GM23248 (cell line): ENCODE measurements at regions not wholly inside any gene's neighbourhood (a gene's known extent, or its start where the extent isn't known, plus 50 kb on each side); places are given as distances from the start of the nearest gene placed in this dataset.

ENCODE experiments used
- DNase-seq: peaks from one replicate; pipeline ENCODE4 v3.0.0-alpha.2; 2015
- H2AFZ ChIP-seq: fragments of 200-600 bp; sonication (generic); 2 replicates; pipeline ENCODE4 v1.6.1; 2016; ENCODE audit warnings: antibody characterized with exemption
- H3F3A ChIP-seq: fragments of 200-600 bp; sonication (generic); 2 replicates; pipeline ENCODE4 v1.6.1; 2016; ENCODE audit warnings: mild to moderate bottlenecking, antibody characterized with exemption, mixed run types; ENCODE audit not compliant: insufficient read depth
- H3K27ac ChIP-seq: fragments of 200-600 bp; sonication (generic); 2 replicates; pipeline ENCODE4 v1.5.1; 2016; ENCODE audit warnings: mild to moderate bottlenecking
- H3K27me3 ChIP-seq: fragments of 200-600 bp; sonication (generic); replicated peaks from 2 replicates; pipeline ENCODE4 v1.6.1; 2016; ENCODE audit warnings: mild to moderate bottlenecking; ENCODE audit not compliant: insufficient read depth
- H3K36me3 ChIP-seq: fragments of 200-600 bp; sonication (generic); 2 replicates; pipeline ENCODE4 v1.6.1; 2016; ENCODE audit warnings: low read depth, mild to moderate bottlenecking
- H3K4me1 ChIP-seq: fragments of 200-600 bp; sonication (generic); 2 replicates; pipeline ENCODE4 v1.6.1; 2016; ENCODE audit warnings: mild to moderate bottlenecking; ENCODE audit not compliant: insufficient read depth
- H3K4me2 ChIP-seq: fragments of 200-600 bp; sonication (generic); one replicate; pipeline ENCODE4 v1.6.1; 2016; ENCODE audit warnings: mild to moderate bottlenecking; ENCODE audit not compliant: unreplicated experiment
- H3K4me3 ChIP-seq: fragments of 200-600 bp; sonication (generic); 2 replicates; pipeline ENCODE4 v1.5.1; 2016; ENCODE audit warnings: mild to moderate bottlenecking
- H3K79me2 ChIP-seq: fragments of 200-600 bp; sonication (generic); 2 replicates; pipeline ENCODE4 v1.6.1; 2016; ENCODE audit warnings: mild to moderate bottlenecking; ENCODE audit not compliant: insufficient read depth
- H3K9ac ChIP-seq: fragments of 200-600 bp; sonication (generic); 2 replicates; pipeline ENCODE4 v1.6.1; 2016; ENCODE audit warnings: mild to moderate bottlenecking
- H3K9me2 ChIP-seq: fragments of 200-600 bp; sonication (generic); 2 replicates; pipeline ENCODE4 v1.6.1; 2016; ENCODE audit warnings: mixed run types, mild to moderate bottlenecking, moderate library complexity; ENCODE audit not compliant: insufficient read depth
- H3K9me3 ChIP-seq: fragments of 200-600 bp; sonication (generic); one replicate; pipeline ENCODE4 v1.6.1; 2017; ENCODE audit warnings: low read depth
- H4K20me1 ChIP-seq: fragments of 200-600 bp; sonication (generic); 2 replicates; pipeline ENCODE4 v1.6.0; 2016; ENCODE audit not compliant: insufficient read depth
- EZH2 ChIP-seq: fragments of 200-600 bp; sonication (generic); IDR thresholded peaks from 2 replicates; pipeline ENCODE4 v1.6.1; 2018; ENCODE audit warnings: antibody characterized with exemption, mild to moderate bottlenecking; ENCODE audit not compliant: insufficient read depth, poor library complexity, severe bottlenecking
- EZH2phosphoT487 ChIP-seq: fragments of 200-600 bp; sonication (generic); IDR thresholded peaks from 2 replicates; pipeline ENCODE4 v1.6.1; 2018; ENCODE audit warnings: antibody characterized with exemption, moderate library complexity, mild to moderate bottlenecking, low read depth; ENCODE audit not compliant: insufficient read depth
- WGBS, 2 experiments: methylation state at CpG; one replicate each; pipeline ENCODE4 v1.1.6; 2015 to 2017; ENCODE audit warnings: low lambda C conversion rate in 2 of 2, low coverage in 1 of 2; ENCODE audit errors: missing lambda C conversion rate in 2 of 2; 5-methylcytosine and 5-hydroxymethylcytosine counted together
- in situ Hi-C: fragments of 300-500 bp; cut with MboI; formaldehyde crosslinking; loops from 2 replicates; pipeline ENCODE4 v1.15.0; 2020

DNA sequence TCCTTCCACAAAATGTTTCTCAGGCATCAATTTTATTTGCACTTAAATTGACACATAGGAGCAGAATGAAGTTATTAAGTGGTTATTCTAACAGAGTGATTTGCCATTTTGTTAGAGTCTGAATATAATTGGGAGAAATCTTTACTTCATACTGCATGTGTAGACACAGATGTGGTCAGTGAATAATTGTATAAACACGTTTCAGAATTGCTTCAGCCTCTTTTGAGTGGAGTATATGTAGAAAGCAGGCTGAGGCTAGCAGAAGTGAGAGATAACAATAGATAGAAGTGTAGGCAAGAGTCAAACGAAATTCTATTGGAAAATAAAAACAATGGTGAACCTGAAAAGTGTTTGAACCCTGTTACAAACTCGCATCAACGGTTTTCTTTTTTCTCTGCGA is 270.7 kb downstream of the TMEM167A start:
- TF ChIP-seq EZH2 = no peak
- no peak for TF ChIP-seq EZH2phosphoT487
- Histone ChIP-seq H3K9ac (no peak overlapping the region), H3K9me2 (no peaks in the 10 kb centered on the region), H3K36me3 (no peaks in the 10 kb centered on the region), H2AFZ (no peak overlapping the region), H3K4me3 (no peak overlapping the region), H3K79me2 (no peaks in the 10 kb centered on the region), H3K4me1 (no peaks in the 10 kb centered on the region), H4K20me1 (no peaks in the 10 kb centered on the region), H3K9me3 (no peaks in the 10 kb centered on the region), H3F3A (no peaks in the 10 kb centered on the region), H3K27ac (no peak overlapping the region), H3K4me2 (no peak overlapping the region), H3K27me3 (no peaks in the 10 kb centered on the region)
- peak; percentile 14 for DNase-seq
- 35 to 37% methylated on average over 5 of the region's 5 CpGs for WGBS, 2 experiments
- in situ Hi-C loops = no loop called here

GRCh38 chr5:82804155-82804690 is 273.0 kb downstream of the TMEM167A start:
- no peak overlapping the region for H3K27ac ChIP-seq
- 59 to 76% methylated on average over 3 of the region's 3 CpGs for WGBS, 2 experiments
- H3K9me2 ChIP-seq = no peaks in the 10 kb centered on the region
- H3K79me2 ChIP-seq = no peaks in the 10 kb centered on the region
- in situ Hi-C loops = no loop called here
- no peak overlapping the region for H3K4me2 ChIP-seq
- H3K9me3 ChIP-seq = no peaks in the 10 kb centered on the region
- no peak overlapping the region for H3K4me3 ChIP-seq
- no peaks in the 10 kb centered on the region for H3F3A ChIP-seq
- H3K4me1 ChIP-seq = no peaks in the 10 kb centered on the region
- H4K20me1 ChIP-seq = no peaks in the 10 kb centered on the region
- no peak for TF ChIP-seq EZH2
- TF ChIP-seq EZH2phosphoT487 = no peak
- no peak overlapping the region for H3K9ac ChIP-seq
- no peak overlapping the region for H2AFZ ChIP-seq
- DNase-seq = no peak
- H3K36me3 ChIP-seq = no peaks in the 10 kb centered on the region
- H3K27me3 ChIP-seq = no peaks in the 10 kb centered on the region

DNA sequence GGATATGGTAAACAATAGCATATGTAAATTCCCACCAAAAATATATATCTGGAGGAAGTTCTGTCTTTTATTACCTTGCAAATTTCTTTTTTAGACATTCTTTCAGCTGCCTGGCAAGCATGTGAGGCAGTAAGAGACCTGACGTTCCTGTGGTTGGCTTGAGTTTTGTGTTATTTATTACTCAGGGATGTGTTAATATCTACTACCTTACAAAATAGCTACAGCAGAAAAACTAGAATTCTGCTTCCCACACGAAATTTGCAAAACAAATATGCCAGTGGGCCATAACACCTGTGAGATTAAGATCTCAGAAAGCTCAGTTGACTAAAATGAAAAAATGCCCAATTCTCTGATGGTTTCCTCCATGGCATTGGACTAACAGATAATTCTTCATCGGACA is 274.2 kb downstream of the TMEM167A start:
- H3K27ac ChIP-seq = no peak overlapping the region
- 36 to 40% methylated on average over 3 of the region's 3 CpGs for WGBS, 2 experiments
- H3K9ac ChIP-seq = no peak overlapping the region
- no peaks in the 10 kb centered on the region for H3K9me3 ChIP-seq
- no peak for DNase-seq
- no peaks in the 10 kb centered on the region for H3K79me2 ChIP-seq
- in situ Hi-C loops = no loop called here
- H3K4me3 ChIP-seq = no peak overlapping the region
- no peaks in the 10 kb centered on the region for H3F3A ChIP-seq
- no peaks in the 10 kb centered on the region for H3K4me1 ChIP-seq
- TF ChIP-seq EZH2phosphoT487 (no peak), EZH2 (no peak)
- H4K20me1 ChIP-seq = no peaks in the 10 kb centered on the region
- H3K4me2 ChIP-seq = no peak overlapping the region
- H3K36me3 ChIP-seq = no peaks in the 10 kb centered on the region
- no peaks in the 10 kb centered on the region for H3K27me3 ChIP-seq
- no peaks in the 10 kb centered on the region for H3K9me2 ChIP-seq
- H2AFZ ChIP-seq = no peak overlapping the region

GRCh38 chr5:82800826-82801225 is 276.4 kb downstream of the TMEM167A start:
- Histone ChIP-seq H3K36me3 (no peaks in the 10 kb centered on the region), H3K27ac (no peak overlapping the region), H3K4me3 (no peak overlapping the region), H3K79me2 (no peaks in the 10 kb centered on the region), H3K9me2 (no peaks in the 10 kb centered on the region), H3K27me3 (no peaks in the 10 kb centered on the region), H3K4me2 (no peak overlapping the region), H3K9me3 (no peaks in the 10 kb centered on the region), H3K4me1 (no peaks in the 10 kb centered on the region), H3K9ac (no peak overlapping the region), H3F3A (no peaks in the 10 kb centered on the region), H4K20me1 (no peaks in the 10 kb centered on the region), H2AFZ (no peak overlapping the region)
- in situ Hi-C loops = no loop called here
- no peak for DNase-seq
- TF ChIP-seq EZH2phosphoT487 (no peak), EZH2 (no peak)
- WGBS, 2 experiments = 90 to 92% methylated on average over 1 of the region's 1 CpG

DNA sequence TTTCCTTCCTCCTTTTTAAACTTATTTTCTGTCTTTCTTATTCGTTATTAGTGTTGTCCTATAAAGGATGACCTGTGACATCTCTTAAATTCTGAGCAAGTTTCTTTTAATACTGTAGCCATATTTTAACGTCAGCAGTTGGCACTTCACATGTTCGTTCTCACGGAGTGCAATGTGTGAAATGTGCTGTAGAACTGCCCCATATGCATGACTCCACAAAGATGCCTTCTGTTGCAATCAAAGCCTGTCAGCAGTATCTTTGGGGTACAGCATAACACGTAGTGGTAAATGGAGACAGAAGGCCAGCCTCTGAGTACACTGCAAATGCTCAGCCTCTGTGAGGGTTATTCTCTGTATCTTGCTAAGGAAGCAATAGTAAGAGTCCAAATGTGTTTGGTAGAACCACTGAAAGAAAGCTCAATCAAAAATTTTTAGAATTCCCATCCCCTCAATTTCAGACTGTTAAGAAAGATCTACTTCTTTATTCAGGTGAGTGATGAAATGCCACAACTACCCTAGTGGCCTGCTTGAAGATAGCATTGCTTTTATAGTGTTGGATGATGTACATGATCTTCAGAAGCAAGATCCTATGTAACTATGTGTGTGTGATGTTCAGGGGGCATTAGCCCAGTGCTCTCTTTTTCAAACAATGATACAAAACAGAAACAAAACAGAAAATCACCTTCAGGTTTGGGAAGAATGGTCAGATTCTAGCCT is 277.7 kb downstream of the TMEM167A start:
- no peak overlapping the region for H3K4me3 ChIP-seq
- H3K4me2 ChIP-seq = no peak overlapping the region
- H3K9me2 ChIP-seq = no peaks in the 10 kb centered on the region
- WGBS, 2 experiments = 44 to 53% methylated on average over 5 of the region's 5 CpGs
- no peak overlapping the region for H3K9ac ChIP-seq
- H3F3A ChIP-seq = no peaks in the 10 kb centered on the region
- H2AFZ ChIP-seq = no peak overlapping the region
- no peaks in the 10 kb centered on the region for H3K9me3 ChIP-seq
- no peaks in the 10 kb centered on the region for H3K4me1 ChIP-seq
- in situ Hi-C loops = loop anchor here (25.0 kb wide), 1 partner anchor 437 kb away; no protein-coding TSS in a partner anchor
- DNase-seq = no peak
- H3K27me3 ChIP-seq = no peaks in the 10 kb centered on the region
- TF ChIP-seq EZH2phosphoT487 (no peak), EZH2 (no peak)
- no peaks in the 10 kb centered on the region for H4K20me1 ChIP-seq
- H3K27ac ChIP-seq = no peak overlapping the region
- no peaks in the 10 kb centered on the region for H3K36me3 ChIP-seq
- no peaks in the 10 kb centered on the region for H3K79me2 ChIP-seq
